OCI-LY7 (cell line): ENCODE measurements at regions not wholly inside any gene's neighbourhood (a gene's known extent, or its start where the extent isn't known, plus 50 kb on each side); places are given as distances from the start of the nearest gene placed in this dataset.

Experiments
- EZH2phosphoT487 ChIP-seq: fragments of 200-600 bp; sonication (generic); IDR thresholded peaks from 2 replicates; pipeline ENCODE4 v1.6.1; 2018; ENCODE audit warnings: low read depth, borderline replicate concordance, mild to moderate bottlenecking, mixed run types, antibody characterized with exemption, low read length, moderate library complexity, mixed read lengths
- TF ChIP-seq, protein P1 (sequence below): fragments of 200-600 bp; sonication (generic); conservative IDR thresholded peaks from 2 replicates; pipeline ENCODE4 v1.5.1; 2014; ENCODE audit warnings: mild to moderate bottlenecking, antibody characterized with exemption, low read length, moderate library complexity, mixed read lengths

DNA sequence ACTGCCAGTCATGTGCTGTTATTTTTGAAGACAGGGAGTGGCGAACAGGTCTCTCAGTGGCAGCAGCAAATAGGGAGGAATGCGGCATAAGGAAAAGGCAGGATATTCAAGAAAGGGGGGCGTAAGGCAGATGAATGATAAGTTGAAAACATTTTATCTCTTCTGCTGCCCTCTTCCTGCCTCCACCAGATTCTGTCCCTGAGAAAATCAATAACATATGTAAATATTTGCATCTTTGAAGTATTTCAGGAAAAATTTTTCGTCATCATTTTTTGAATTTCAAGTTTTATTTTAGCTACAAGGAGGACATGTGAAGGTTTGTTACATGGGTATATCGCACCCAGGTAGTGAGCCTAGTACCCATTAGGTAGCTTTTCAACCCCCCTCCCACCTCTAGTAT is 616.7 kb downstream of the MCTP2 start:
- TF ChIP-seq EZH2phosphoT487, result no peak
- TF ChIP-seq, protein P1, sequence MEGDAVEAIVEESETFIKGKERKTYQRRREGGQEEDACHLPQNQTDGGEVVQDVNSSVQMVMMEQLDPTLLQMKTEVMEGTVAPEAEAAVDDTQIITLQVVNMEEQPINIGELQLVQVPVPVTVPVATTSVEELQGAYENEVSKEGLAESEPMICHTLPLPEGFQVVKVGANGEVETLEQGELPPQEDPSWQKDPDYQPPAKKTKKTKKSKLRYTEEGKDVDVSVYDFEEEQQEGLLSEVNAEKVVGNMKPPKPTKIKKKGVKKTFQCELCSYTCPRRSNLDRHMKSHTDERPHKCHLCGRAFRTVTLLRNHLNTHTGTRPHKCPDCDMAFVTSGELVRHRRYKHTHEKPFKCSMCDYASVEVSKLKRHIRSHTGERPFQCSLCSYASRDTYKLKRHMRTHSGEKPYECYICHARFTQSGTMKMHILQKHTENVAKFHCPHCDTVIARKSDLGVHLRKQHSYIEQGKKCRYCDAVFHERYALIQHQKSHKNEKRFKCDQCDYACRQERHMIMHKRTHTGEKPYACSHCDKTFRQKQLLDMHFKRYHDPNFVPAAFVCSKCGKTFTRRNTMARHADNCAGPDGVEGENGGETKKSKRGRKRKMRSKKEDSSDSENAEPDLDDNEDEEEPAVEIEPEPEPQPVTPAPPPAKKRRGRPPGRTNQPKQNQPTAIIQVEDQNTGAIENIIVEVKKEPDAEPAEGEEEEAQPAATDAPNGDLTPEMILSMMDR, result no peak
